ENCODE measurements at regions not wholly inside any gene's neighbourhood (a gene's known extent, or its start where the extent isn't known, plus 50 kb on each side); places are given as distances from the start of the nearest gene placed in this dataset.

- no peak overlapping the region for H3K4me2 ChIP-seq (ENCODE audit: low read depth, low read length, poor library complexity, severe bottlenecking)
These were observed 495.1 kb upstream of the MYT1L start for GRCh38 chr2:2826209-2826551.

GRCh38 chr2:2825516-2826208 is 494.6 kb upstream of the MYT1L start:
- Histone ChIP-seq H4K20me1 (ENCODE audit: low read depth, low read length) (no peaks in the 10 kb centered on the region), H3F3A (ENCODE audit: insufficient read depth) (no peaks in the 10 kb centered on the region), H3K36me3 (ENCODE audit: low read length) (no peaks in the 10 kb centered on the region), H3K9me3 (ENCODE audit: insufficient read depth, low read length) (peaks cover 7% of the 10 kb centered on the region; the same call in 1 of the 2 replicates), H3K9ac (ENCODE audit: low read length) (no peak overlapping the region), H2AFZ (ENCODE audit: low read depth, low read length, severe bottlenecking) (no peak overlapping the region), H3K79me2 (ENCODE audit: insufficient read depth, low read length) (no peaks in the 10 kb centered on the region), H3K9me2 (replicated peaks; ENCODE audit: insufficient read depth, low read length) (no peaks in the 10 kb centered on the region; the same call in 1 of the 2 replicates), H3K27ac (ENCODE audit: low read depth, low read length) (no peak overlapping the region), H3K4me3 (ENCODE audit: insufficient read depth, low read length, poor library complexity, severe bottlenecking) (no peak overlapping the region), H3K27me3 (ENCODE audit: low read length) (no peaks in the 10 kb centered on the region), H3K4me2 (ENCODE audit: low read depth, low read length, poor library complexity, severe bottlenecking) (no peak overlapping the region)
- no peak for TF ChIP-seq CTCF (IDR thresholded peaks at IDR 0.05; ENCODE audit: insufficient read depth, low read length, poor library complexity, severe bottlenecking)
- no peak for TF ChIP-seq EZH2phosphoT487 (conservative IDR thresholded peaks at IDR 0.05; ENCODE audit: low read length)

More at GRCh38 chr2:2826209-2826551, 495.1 kb upstream of the MYT1L start:
- TF ChIP-seq EZH2phosphoT487 (conservative IDR thresholded peaks at IDR 0.05; ENCODE audit: low read length) = no peak
- TF ChIP-seq CTCF (IDR thresholded peaks at IDR 0.05; ENCODE audit: insufficient read depth, low read length, poor library complexity, severe bottlenecking) = no peak
- H4K20me1 ChIP-seq (ENCODE audit: low read depth, low read length) = no peaks in the 10 kb centered on the region
- H3K27me3 ChIP-seq (ENCODE audit: low read length) = no peaks in the 10 kb centered on the region
- no peak overlapping the region for H3K9ac ChIP-seq (ENCODE audit: low read length)
- H3K79me2 ChIP-seq (ENCODE audit: insufficient read depth, low read length) = no peaks in the 10 kb centered on the region
- no peaks in the 10 kb centered on the region for H3K36me3 ChIP-seq (ENCODE audit: low read length)
- no peak overlapping the region for H2AFZ ChIP-seq (ENCODE audit: low read depth, low read length, severe bottlenecking)
- H3K27ac ChIP-seq (ENCODE audit: low read depth, low read length) = no peak overlapping the region
- H3K4me3 ChIP-seq (ENCODE audit: insufficient read depth, low read length, poor library complexity, severe bottlenecking) = no peak overlapping the region
- H3K9me2 ChIP-seq (replicated peaks; ENCODE audit: insufficient read depth, low read length) = no peaks in the 10 kb centered on the region; the same call in 1 of the 2 replicates
- H3F3A ChIP-seq (ENCODE audit: insufficient read depth) = no peaks in the 10 kb centered on the region
- H3K9me3 ChIP-seq (ENCODE audit: insufficient read depth, low read length) = peaks cover 4% of the 10 kb centered on the region; the same call in 1 of the 2 replicates

- Histone ChIP-seq H3K9me2 (replicated peaks; ENCODE audit: insufficient read depth, low read length) (no peaks in the 10 kb centered on the region; the same call in 1 of the 2 replicates), H4K20me1 (ENCODE audit: low read depth, low read length) (no peaks in the 10 kb centered on the region), H3K4me2 (ENCODE audit: low read depth, low read length, poor library complexity, severe bottlenecking) (no peak overlapping the region), H3K4me3 (ENCODE audit: insufficient read depth, low read length, poor library complexity, severe bottlenecking) (no peak overlapping the region), H3K36me3 (ENCODE audit: low read length) (no peaks in the 10 kb centered on the region), H3K9ac (ENCODE audit: low read length) (no peak overlapping the region), H3F3A (ENCODE audit: insufficient read depth) (no peaks in the 10 kb centered on the region), H3K9me3 (ENCODE audit: insufficient read depth, low read length) (peaks cover 7% of the 10 kb centered on the region; the same call in 1 of the 2 replicates), H3K27ac (ENCODE audit: low read depth, low read length) (no peak overlapping the region), H3K79me2 (ENCODE audit: insufficient read depth, low read length) (no peaks in the 10 kb centered on the region), H3K27me3 (ENCODE audit: low read length) (no peaks in the 10 kb centered on the region), H2AFZ (ENCODE audit: low read depth, low read length, severe bottlenecking) (no peak overlapping the region)
- TF ChIP-seq EZH2phosphoT487 (conservative IDR thresholded peaks at IDR 0.05; ENCODE audit: low read length) (no peak), CTCF (IDR thresholded peaks at IDR 0.05; ENCODE audit: insufficient read depth, low read length, poor library complexity, severe bottlenecking) (no peak)
These were observed 494.0 kb upstream of the MYT1L start for GRCh38 chr2:2825062-2825461.

Data from SU-DHL-6 (cell line).